ENCODE measurements at regions not wholly inside any gene's neighbourhood (a gene's known extent, or its start where the extent isn't known, plus 50 kb on each side); places are given as distances from the start of the nearest gene placed in this dataset.

DNA sequence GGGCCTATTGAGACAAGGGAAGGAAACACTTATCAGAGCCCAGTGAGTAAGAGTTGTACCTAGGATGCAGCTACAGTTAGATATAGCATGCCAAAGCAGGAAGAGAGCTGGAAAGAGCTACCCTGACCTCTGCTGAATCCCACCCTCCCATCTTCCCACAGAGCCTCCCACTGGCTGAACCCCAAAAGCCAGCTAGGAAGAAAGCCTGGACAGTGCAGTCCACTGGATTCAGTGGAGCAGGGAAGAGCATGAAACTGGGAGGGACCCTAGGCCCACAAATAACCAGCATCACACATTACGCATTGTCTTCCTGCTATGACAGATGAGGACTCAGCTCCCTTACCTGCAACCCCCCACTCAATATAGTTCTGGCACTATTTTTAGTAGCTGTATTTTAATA, 81.5 kb upstream of the AKAP13 start:
- Mint-ChIP-seq H3K27ac (no peak overlapping the region), H3K27me3 (ENCODE audit: low read depth, poor library complexity) (peaks cover 7% of the 10 kb centered on the region), H3K36me3 (ENCODE audit: low read depth) (no peaks in the 10 kb centered on the region), H3K9me3 (no peaks in the 10 kb centered on the region), H3K4me3 (no peak overlapping the region), H3K4me1 (peaks cover 24% of the 10 kb centered on the region)
- no peak for DNase-seq
- TF ChIP-seq CTCF (IDR thresholded peaks at IDR 0.05) = no peak

- no peak for DNase-seq
- TF ChIP-seq CTCF (IDR thresholded peaks at IDR 0.05) = no peak
- H3K4me3 Mint-ChIP-seq = no peak overlapping the region
- no peak overlapping the region for H3K27ac Mint-ChIP-seq
- peaks cover 10% of the 10 kb centered on the region for H3K27me3 Mint-ChIP-seq (ENCODE audit: low read depth, poor library complexity)
- peaks cover 8% of the 10 kb centered on the region for H3K9me3 Mint-ChIP-seq
- H3K4me1 Mint-ChIP-seq = peaks cover 23% of the 10 kb centered on the region
- H3K36me3 Mint-ChIP-seq (ENCODE audit: low read depth) = no peaks in the 10 kb centered on the region
These were observed 78.1 kb upstream of the AKAP13 start for GRCh38 chr15:85302271-85302670.

- Mint-ChIP-seq H3K4me3 (no peak overlapping the region), H3K27ac (no peak overlapping the region), H3K9me3 (peaks cover 29% of the 10 kb centered on the region), H3K4me1 (peaks cover 10% of the 10 kb centered on the region), H3K36me3 (ENCODE audit: low read depth) (no peaks in the 10 kb centered on the region), H3K27me3 (ENCODE audit: low read depth, poor library complexity) (peaks cover 21% of the 10 kb centered on the region)
- no peak for DNase-seq
- no peak for TF ChIP-seq CTCF (IDR thresholded peaks at IDR 0.05)
These were observed 75.4 kb upstream of the AKAP13 start for GRCh38 chr15:85305050-85305449.

DNA sequence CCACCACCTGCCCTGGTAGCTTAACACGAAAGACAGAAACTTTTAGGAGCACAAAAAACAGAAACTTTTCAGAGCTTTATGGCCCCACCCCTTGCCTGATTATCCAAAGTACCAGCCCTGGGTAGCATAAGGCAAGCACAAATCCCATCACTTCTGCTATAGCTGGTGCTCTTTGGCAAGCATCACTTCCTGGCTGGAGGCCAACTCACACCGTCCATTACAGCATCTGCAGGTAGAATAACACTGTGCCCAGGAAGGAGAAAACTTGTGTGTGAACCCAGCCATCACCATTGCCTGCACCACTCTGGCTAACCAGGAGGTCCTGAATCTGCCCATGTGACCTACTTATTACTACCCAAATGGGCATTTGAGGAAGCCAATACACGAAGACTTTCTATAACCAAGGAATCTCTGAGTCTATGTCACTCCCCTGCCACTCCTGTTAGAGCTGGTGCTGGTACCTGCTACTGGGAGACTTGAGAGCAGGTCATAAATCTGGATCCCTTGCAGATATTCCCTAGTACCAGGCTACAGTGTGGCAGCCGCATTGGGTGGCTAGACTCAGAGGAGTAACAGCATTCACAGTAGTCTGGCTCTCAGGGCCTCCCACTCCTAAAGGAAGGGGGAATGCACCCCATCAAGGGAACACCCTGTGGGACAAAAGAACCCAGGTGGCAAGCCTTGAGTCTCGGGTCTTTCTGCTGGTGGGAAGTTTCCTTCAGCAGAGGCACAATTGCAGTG, 73.3 kb upstream of the AKAP13 start:
- no peak for DNase-seq
- Mint-ChIP-seq H3K27ac (no peak overlapping the region), H3K4me3 (no peak overlapping the region), H3K9me3 (peaks cover 46% of the 10 kb centered on the region), H3K4me1 (peaks cover 10% of the 10 kb centered on the region), H3K36me3 (ENCODE audit: low read depth) (peaks cover 8% of the 10 kb centered on the region), H3K27me3 (ENCODE audit: low read depth, poor library complexity) (peaks cover 24% of the 10 kb centered on the region)
- TF ChIP-seq CTCF (IDR thresholded peaks at IDR 0.05) = no peak

GRCh38 chr15:85307687-85308045, 72.7 kb upstream of the AKAP13 start:
- Mint-ChIP-seq H3K9me3 (peaks cover 51% of the 10 kb centered on the region), H3K4me1 (peaks cover 12% of the 10 kb centered on the region), H3K27me3 (ENCODE audit: low read depth, poor library complexity) (peaks cover 21% of the 10 kb centered on the region), H3K4me3 (no peak overlapping the region), H3K27ac (no peak overlapping the region), H3K36me3 (ENCODE audit: low read depth) (peaks cover 8% of the 10 kb centered on the region)
- no peak for TF ChIP-seq CTCF (IDR thresholded peaks at IDR 0.05)
- DNase-seq = no peak

DNA sequence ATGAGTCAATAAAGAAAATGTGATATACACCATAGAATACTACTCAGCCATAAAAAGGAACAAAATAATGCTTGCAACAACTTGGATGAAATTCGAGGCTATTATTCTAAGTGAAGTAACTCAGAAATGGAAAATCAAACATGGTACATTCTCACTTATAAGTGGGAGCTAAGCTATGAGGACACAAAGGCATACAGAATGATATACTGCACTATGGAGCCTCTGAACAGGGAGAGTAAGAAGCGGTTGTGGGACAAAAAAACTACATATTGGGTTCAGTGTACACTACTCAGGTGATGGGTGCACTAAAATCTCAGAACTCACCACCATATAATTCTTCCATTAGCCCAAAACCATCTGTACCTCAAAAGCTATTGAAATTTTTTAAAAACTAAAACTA, 68.8 kb upstream of the AKAP13 start:
- H3K27me3 Mint-ChIP-seq (ENCODE audit: low read depth, poor library complexity) = peaks cover 20% of the 10 kb centered on the region
- peaks cover 22% of the 10 kb centered on the region for H3K4me1 Mint-ChIP-seq
- H3K9me3 Mint-ChIP-seq = peaks cover 51% of the 10 kb centered on the region
- H3K4me3 Mint-ChIP-seq = no peak overlapping the region
- TF ChIP-seq CTCF (IDR thresholded peaks at IDR 0.05) = no peak
- H3K36me3 Mint-ChIP-seq (ENCODE audit: low read depth) = peaks cover 8% of the 10 kb centered on the region
- H3K27ac Mint-ChIP-seq = no peak overlapping the region
- DNase-seq = no peak

Data from nephron progenitor cell (in vitro differentiated cells).